ENCODE measurements at regions not wholly inside any gene's neighbourhood (a gene's known extent, or its start where the extent isn't known, plus 50 kb on each side); places are given as distances from the start of the nearest gene placed in this dataset.
"Not testable (repeated sequence)": the region's sequence is repeated elsewhere in the genome, so short reads cannot be mapped to it uniquely, and the experiment has no call there.

DNA sequence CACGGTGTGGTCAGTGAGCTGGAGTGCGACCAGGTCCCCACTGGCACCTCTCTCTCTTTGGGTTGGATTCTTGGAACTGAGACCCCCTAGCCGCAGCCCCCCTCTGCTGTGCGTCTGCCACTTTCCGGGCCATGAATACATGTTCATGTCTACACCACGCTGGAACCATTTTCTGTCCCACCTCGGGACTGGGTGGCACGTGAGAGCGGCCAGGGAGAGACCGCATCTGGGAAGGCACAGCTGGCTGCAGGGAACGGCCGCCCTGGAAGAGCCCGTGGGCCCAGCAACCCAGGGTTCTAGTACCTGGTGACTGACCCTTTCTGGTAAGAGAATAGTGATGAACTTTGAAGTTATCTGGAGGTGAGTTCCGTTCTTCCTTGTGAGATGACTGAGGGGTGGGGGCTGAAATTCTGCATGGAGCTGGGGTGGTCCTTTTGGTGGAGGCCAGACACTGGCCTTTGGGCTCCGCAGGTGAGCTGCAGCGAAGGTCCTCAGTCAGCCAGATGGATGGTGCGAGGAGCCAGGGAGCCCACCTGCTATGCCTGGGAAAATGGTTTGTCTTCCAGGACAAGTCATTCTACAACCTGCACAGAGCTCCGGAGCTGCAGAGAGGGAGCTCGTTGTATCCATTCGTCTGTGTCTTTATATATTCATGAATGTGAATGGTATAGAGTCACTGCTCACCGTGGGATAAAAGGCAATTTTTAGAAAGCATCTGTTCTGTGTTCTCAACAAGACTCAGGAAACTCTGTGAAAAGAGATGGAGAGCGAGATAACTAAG lies 223.5 kb downstream of the NDUFA10 start:
- no peak for DNase-seq

- DNase-seq = no peak
Measured at GRCh38 chr2:239800785-239801386, 224.3 kb downstream of the NDUFA10 start.

GRCh38 chr2:239797316-239797715 lies 227.8 kb downstream of the NDUFA10 start:
- DNase-seq = no peak

DNA sequence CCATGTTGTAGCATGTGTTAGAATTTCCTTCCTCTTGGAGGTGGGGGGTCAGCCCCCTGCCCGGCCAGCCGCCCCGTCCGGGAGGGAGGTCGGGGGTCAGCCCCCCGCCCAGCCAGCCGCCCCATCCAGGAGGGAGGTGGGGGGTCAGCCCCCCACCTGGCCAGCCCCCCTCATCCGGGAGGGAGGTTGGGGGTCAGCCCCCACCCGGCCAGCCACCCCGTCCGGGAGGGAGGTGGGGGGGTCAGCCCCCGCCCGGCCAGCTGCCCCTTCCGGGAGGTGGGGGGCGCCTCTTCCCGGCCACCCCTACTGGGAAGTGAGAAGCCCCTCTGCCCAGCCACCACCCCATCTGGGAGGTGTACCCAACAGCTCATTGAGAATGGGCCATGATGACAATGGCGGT lies 229.4 kb downstream of the NDUFA10 start:
- not testable (repeated sequence) for DNase-seq

DNA sequence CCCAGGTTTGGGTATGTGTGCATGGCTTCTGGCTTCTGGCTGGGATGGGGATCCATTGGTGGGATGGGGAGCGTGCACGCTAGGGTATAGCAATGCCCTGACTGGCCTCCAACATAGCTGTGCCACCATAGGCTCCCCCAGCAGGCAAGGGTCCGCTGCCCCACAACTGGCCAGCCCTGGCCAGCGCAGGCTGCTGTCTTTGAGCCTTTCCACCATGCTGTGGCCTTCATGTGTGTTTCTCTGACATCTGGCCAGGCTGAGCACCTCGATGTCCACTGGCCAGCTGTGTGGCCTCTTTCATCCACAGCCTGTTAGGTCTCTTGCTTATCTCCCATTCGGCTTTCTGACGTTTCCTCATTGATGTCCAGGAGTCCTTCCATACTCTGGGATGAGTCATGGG lies 231.3 kb downstream of the NDUFA10 start:
- DNase-seq = no peak

DNA sequence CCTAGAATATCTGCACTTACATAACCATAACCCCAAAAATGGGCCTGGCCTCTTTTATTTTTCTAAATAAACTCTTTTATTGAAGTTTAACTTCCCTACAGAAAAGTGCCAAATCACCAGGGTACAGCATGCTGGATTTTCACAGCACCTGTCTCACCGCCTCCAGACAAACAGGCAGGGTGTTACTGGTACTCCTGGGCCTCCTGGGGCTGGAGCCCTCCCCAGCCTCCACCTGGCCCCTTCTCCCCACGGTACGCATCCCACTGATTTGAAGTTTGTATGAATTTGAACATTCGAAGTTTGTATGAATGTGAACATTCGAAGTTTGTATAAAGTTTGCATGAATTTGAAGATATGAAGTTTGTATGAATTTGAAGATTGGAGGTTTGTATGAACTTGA lies 232.1 kb downstream of the NDUFA10 start:
- DNase-seq = no peak

DNA sequence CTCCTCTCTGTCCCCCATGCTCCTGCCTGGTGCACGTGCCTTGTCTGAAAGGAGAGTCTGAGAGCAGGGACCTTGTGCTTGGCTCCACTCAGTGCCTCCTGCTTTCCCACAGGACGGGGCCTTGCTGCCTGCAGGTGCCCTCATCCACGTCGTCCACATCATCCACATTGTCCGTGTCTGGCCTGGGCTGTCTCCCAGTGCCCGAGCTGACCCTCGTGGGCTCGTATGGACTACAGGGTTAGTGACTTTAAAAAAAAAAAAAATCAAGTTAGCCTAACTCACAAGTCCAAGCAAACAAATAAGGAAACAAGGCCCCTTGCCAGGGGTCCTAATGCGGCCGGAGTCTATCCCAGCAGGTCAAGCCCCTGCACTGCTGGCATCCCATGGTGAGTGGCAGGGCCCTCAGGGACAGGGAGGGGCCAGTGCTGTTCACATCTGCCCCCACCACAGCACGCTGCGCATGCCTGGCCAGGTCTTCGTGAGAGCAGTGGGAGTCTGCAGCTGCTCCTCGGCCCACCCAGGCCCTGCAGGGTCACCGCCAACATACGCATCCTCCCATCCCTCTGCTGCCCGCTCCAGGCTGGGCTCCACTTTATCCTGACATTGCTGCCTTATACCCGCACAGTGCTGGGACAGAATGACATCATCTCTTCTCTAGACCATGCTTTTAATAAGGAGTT lies 232.6 kb downstream of the NDUFA10 start:
- DNase-seq = no peak

DNA sequence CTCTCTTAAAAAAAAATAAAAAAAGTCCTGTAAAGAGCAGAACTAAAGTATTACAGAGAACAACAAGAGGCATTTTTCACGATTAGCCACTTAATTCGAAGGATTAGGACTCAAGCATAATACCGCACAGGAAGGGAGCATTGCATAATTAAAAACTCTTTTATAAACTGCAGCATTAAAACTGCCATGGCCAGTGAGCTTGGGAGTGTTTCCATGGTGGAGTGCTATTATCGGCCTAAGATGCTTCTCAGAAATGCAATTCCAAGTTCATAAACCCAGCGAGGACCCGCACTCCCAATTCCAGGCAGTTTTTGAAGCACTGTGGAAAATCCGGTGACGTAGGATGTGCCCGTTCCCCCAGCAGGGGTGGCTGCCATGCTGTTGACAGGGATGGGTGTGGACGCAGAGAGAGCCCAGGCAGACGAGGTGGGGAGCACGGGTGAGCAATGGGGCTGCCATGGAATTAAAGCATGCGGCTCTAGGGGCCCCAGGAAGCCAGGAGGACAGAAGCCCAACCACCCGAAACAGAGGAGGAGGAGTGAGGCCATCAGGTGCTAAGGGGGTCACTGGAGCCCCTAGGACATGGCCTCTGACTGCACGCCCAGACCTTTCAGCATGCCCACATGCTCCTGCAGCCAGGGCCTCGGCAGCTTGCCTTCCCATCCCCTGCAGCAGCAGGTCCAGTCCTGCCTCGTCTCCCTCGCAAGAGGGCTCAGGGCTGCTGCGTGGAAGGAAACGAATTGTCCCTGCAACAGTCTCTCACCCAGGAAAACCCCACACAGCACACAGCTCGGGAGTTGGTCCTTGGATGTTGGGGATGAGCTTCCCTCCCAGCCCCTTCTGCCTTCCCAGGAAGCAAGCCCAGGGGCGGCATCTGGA lies 233.4 kb downstream of the NDUFA10 start:
- no peak for DNase-seq

- DNase-seq = no peak
Measured at GRCh38 chr2:239790721-239791120, 234.4 kb downstream of the NDUFA10 start.

- DNase-seq = no peak
Measured at GRCh38 chr2:239790313-239790712, 234.8 kb downstream of the NDUFA10 start.

DNA sequence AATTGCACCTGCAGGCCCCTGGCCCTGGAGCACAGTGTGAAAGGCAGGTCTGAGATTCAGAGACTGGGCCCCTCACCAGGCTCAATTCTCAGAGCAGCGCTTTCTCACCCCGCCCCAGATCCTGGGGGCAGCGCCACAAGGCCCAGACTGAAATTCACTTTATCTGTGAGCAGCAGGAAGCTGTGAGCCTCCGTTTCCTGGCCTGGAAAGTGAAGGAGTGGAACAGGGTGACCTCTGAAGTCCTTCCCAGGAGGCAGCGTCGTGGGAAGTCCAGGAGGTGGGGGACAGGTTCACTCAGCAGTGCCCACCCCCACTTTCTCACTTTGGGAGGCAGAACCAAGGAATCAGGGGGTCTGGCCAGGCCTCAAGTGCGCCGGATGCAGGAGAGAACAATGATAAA lies 235.4 kb downstream of the NDUFA10 start:
- no peak for DNase-seq

DNA sequence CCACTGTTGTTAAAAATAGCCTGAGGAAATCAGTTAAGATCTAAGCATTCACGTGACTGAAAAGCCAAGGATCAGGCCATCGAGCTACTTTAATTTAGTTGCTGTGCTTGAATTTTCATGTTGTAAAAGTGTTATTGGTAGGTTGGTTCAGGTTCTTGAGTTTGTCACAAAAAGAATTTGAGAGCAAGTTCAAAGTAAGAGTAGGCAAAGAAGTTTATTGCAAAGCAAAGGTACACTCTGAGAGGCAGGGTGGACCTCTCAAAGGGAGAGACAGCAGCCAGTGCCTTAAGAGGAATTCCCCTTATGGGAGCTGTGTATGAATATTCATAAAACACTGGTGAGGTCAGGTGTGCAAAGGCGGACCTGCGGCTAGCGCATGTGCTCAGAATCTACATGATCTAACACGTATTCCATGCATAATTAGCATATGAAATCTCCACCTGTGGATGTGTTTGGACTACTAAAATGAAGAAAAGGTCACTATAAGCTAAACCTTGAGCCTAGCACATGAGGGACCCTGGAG lies 236.5 kb downstream of the NDUFA10 start:
- no peak for DNase-seq

- DNase-seq = no peak
Measured at GRCh38 chr2:239787538-239788050, 237.5 kb downstream of the NDUFA10 start.

- DNase-seq = no peak
Measured at GRCh38 chr2:239786791-239787190, 238.4 kb downstream of the NDUFA10 start.

DNA sequence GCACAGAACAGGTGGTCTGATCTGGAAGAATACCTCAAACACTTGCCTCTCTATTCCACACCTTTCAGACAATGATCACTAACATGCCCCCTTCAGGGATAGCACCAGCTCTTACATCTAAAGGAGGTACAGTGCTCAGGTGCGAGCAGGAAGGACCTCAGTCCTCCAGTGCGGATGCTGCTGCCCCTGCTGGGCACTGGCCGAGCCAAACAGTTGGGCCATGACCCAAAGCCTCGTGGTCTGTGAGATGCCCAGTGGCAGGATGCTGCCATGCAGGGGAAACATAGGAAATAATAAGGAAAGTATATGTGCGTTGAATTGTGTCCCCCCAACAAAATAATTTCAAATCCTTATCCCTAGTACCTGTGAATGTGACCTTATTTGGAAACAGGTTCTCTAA lies 243.7 kb downstream of the NDUFA10 start:
- DNase-seq = no peak

DNA sequence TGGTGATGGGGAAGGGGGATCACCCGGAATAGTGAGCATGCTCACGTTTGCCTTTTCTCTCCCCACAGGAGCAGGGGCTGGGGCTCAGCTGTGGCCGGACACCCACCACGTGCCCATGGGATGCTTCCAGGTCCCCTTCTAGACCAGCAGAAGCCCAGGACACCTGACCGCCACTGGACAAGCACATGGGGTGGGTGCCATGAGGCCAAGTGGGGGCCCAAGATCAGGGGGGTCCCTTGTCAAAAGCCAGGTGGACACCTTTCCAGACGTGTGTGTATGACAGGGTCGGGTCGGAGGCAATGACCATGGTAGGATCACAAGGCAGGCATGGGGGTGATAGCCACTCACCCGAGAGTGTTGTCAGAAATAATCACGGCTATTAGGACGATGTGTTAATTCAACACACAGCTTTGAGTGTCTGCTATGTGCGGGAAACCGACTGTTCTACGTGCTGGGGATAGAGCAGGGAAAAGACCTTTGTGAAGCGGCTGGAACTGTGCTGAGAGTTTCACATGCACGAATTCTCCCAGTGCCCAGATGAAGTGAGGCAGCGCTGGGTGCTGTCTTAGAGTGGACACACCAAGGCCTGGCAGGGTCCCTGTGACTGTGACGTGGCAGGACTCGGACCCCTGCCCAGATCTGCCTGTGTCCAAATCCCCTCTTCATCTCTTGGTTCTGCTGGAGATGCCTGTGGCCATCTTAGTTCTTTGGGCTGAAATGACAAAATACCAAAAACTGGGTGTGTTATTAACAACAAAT lies 244.7 kb downstream of the NDUFA10 start:
- DNase-seq = no peak

DNA sequence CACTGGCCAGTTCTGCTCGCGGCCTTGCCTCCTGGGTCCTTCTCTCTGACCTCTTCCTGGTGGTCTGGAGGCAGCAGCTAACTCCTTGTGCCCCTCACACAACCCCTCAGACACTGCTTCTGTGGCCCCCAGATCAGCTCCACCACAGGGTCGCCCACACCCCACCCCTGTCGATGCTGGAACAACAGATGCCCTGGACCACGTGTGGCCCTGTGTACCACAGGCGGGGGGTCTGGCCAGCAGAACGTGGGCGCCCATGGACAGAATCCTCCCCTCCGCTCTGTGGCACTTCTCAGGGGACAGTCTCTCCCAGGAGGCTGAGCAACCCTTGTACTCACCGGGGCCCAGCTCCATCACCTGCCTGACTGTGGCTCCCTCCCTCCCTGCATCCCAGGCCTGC lies 245.6 kb downstream of the NDUFA10 start:
- DNase-seq = no peak

GRCh38 chr2:239778861-239779558 lies 246.1 kb downstream of the NDUFA10 start:
- DNase-seq = no peak

DNA sequence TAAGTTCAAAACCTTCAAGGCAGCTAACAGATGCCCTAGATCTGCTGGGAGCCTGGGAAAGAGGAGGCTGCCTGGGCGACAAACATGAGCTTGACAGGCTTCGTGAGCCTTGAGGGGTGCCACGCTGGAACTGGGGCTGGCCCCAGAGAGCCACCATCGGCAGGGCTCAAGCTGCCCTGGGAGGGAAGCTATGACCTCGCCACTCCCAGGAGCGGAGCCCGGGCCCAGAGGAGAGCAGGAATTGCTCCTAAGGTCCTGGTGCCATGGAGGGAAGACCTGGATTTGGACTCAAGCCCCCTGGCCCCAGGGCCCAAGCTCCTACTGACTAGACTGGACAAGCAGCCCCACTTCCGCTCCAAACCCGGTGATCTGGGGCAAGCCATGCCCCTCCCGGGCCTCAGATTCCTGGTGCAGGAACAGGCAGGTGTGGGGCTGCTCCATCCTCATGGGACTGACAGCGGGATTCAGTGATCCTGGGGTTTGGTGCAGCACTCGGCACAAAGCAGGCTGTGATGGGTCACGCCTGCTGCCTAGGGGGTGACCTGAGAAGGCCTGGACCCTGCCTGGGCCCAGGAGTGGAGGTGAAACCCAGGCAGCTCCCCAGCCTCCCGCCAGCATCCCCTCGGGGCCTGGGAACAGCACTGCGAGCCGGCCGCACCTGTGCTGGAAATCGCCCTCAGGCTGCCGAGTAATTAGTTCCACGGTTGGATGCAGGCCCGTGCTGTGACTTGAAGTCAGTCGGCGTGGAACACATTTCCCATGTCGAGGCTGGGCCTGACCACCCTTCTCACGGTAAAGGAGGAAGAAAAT lies 246.9 kb downstream of the NDUFA10 start:
- DNase-seq = no peak

- DNase-seq = no peak
Measured at GRCh38 chr2:239777219-239777618, 247.9 kb downstream of the NDUFA10 start.

Data from NCI-H748 treated with DMSO at 0.1 percent for 48 hours (cell line).